ENCODE measurements at regions not wholly inside any gene's neighbourhood (a gene's known extent, or its start where the extent isn't known, plus 50 kb on each side); places are given as distances from the start of the nearest gene placed in this dataset.

DNA sequence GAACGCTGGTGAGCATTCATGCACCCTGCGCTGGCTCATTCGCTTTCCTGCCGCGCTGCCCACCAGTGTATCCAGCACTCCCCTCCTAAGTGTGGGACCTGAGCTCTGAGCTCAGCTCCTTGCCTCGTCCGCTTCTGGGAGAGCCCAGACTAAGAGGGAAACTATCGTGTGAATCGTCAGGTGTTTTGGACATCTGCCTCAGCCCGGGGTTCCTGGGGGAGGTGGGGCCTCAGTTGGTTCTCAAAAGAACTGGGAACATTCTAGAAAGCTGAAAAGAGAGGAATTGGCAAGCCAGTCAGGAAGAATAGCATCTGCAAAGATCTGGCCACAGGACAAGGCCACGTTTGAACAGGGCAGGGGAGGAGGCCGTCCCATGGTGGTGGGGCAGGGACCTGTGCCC is 205.4 kb upstream of the CIBAR2 start:
- H3K4me1 Mint-ChIP-seq = no peaks in the 10 kb centered on the region
- H3K27me3 Mint-ChIP-seq = no peaks in the 10 kb centered on the region
- ATAC-seq = no peak

GRCh38 chr16:85319208-85319983 is 207.1 kb upstream of the CIBAR2 start:
- no peak overlapping the region for H3K27ac Mint-ChIP-seq
- no peaks in the 10 kb centered on the region for H3K4me1 Mint-ChIP-seq
- CTCF ChIA-PET = interaction anchor here (0.6 to 0.9 kb wide), 3 partner anchors 291 to 1177 kb away, joined by 3 to 4 read pairs (median 4); no protein-coding TSS in a partner anchor
- H3K27me3 Mint-ChIP-seq = no peaks in the 10 kb centered on the region
- H3K36me3 Mint-ChIP-seq (ENCODE audit: low read depth) = no peaks in the 10 kb centered on the region
- intact Hi-C loops (cut with DNase I, micrococcal nuclease) = no loop called here
- H3K4me3 Mint-ChIP-seq = no peak overlapping the region
- ATAC-seq (no peak), DNase-seq (no peak)
- H3K9me3 Mint-ChIP-seq (ENCODE audit: low read depth) = no peaks in the 10 kb centered on the region
- POLR2A ChIA-PET = no interaction called here

More for the DNA sequence above, 205.4 kb upstream of the CIBAR2 start:
- H3K27ac Mint-ChIP-seq = no peak overlapping the region
- DNase-seq = no peak
- POLR2A ChIA-PET = no interaction called here
- no peak overlapping the region for H3K4me3 Mint-ChIP-seq
- intact Hi-C loops (cut with DNase I, micrococcal nuclease) = no loop called here
- H3K9me3 Mint-ChIP-seq (ENCODE audit: low read depth) = no peaks in the 10 kb centered on the region
- H3K36me3 Mint-ChIP-seq (ENCODE audit: low read depth) = no peaks in the 10 kb centered on the region
- CTCF ChIA-PET = interaction anchor here (0.5 to 1.3 kb wide), 2 partner anchors 103 to 205 kb away, joined by 3 to 4 read pairs; partner anchors contain the start of gene CIBAR2

DNA sequence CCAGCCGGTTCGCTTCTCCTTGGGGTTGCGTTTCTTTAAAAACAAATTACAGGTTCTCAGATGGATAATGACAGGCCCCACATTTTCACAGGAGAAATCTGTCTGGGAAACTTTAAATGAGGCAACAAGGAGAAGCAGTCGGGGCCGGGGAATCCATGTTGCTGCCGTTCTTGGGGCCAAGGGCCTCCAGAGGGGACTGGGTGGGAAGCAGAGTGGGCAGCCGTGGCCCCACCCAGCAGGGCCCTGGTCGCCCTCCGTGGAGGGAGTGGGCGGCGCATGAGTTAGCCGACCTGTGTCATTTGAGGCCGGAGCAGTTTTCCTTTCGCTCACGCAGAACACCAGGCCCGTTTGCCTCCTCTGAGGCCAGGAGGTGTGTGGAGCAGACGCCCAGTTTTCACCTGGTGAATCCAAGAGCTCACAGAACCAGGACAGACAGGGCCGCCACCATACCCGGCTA is 207.7 kb upstream of the CIBAR2 start:
- DNase-seq (no peak), ATAC-seq (no peak)
- ChIA-PET POLR2A (no interaction called here), CTCF (interaction anchor here (0.7 kb wide), 1 partner anchor 1178 kb away, joined by 4 read pairs; no protein-coding TSS in a partner anchor)
- H3K27me3 Mint-ChIP-seq = no peaks in the 10 kb centered on the region
- intact Hi-C loops (cut with DNase I, micrococcal nuclease) = no loop called here
- H3K27ac Mint-ChIP-seq = no peak overlapping the region
- no peaks in the 10 kb centered on the region for H3K36me3 Mint-ChIP-seq (ENCODE audit: low read depth)
- H3K4me1 Mint-ChIP-seq = no peaks in the 10 kb centered on the region
- no peak overlapping the region for H3K4me3 Mint-ChIP-seq
- no peaks in the 10 kb centered on the region for H3K9me3 Mint-ChIP-seq (ENCODE audit: low read depth)

GRCh38 chr16:85320677-85321385 is 208.6 kb upstream of the CIBAR2 start:
- H3K4me3 Mint-ChIP-seq = no peak overlapping the region
- H3K27ac Mint-ChIP-seq = no peak overlapping the region
- POLR2A ChIA-PET = no interaction called here

GRCh38 chr16:85321509-85322271 is 209.4 kb upstream of the CIBAR2 start:
- intact Hi-C loops (cut with DNase I, micrococcal nuclease) = no loop called here
- Mint-ChIP-seq H3K27ac (no peak overlapping the region), H3K9me3 (ENCODE audit: low read depth) (no peaks in the 10 kb centered on the region), H3K4me1 (no peaks in the 10 kb centered on the region), H3K27me3 (no peaks in the 10 kb centered on the region), H3K4me3 (no peak overlapping the region), H3K36me3 (ENCODE audit: low read depth) (no peaks in the 10 kb centered on the region)
- no peak for DNase-seq
- POLR2A ChIA-PET = no interaction called here
- no peak for ATAC-seq
- CTCF ChIA-PET = no interaction called here

More at GRCh38 chr16:85320677-85321385, 208.6 kb upstream of the CIBAR2 start:
- Mint-ChIP-seq H3K9me3 (ENCODE audit: low read depth) (no peaks in the 10 kb centered on the region), H3K27me3 (no peaks in the 10 kb centered on the region), H3K36me3 (ENCODE audit: low read depth) (no peaks in the 10 kb centered on the region), H3K4me1 (no peaks in the 10 kb centered on the region)
- no peak for DNase-seq
- no peak for ATAC-seq
- CTCF ChIA-PET = interaction anchor here (0.7 kb wide), 1 partner anchor 100 kb away, joined by 3 read pairs; no protein-coding TSS in a partner anchor
- intact Hi-C loops (cut with DNase I, micrococcal nuclease) = no loop called here

DNA sequence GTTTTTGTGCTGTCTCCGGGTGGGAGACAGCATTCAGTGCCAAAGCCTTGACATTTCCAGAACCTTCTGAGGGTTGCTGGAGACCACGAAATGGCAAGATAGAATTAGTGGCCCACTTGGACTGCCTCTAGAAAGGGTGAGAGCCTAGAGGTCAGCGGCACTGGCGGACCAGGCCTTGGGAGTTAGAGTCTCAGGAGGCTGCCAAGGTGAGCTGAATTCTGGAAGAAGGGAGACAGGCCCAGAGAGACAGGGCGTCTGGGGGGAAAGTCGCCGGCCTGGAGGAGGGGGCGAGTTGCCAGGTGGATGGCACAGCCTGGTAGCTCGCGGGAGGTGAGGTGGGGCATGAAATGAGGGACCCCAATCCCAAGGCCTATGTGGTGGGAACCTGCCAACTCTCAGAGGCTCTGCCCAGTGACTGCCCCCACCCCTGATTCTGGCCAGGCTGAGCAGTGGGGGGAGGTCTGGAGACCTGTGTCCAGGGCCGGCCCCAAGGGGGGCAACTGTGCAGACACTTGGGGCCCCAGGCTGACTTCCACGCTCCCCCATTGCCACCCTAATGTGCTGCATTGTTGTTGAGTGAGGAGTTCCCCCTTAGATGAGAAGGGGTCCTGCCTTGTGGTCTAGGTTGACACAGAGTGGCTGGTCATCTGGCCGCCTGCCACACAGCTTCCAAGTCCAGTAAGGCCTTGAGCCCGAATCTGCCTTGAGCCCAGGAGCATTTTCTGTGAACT is 211.1 kb upstream of the CIBAR2 start:
- no peak for DNase-seq
- Mint-ChIP-seq H3K9me3 (ENCODE audit: low read depth) (no peaks in the 10 kb centered on the region), H3K27ac (no peak overlapping the region), H3K4me3 (no peak overlapping the region), H3K27me3 (no peaks in the 10 kb centered on the region), H3K4me1 (no peaks in the 10 kb centered on the region), H3K36me3 (ENCODE audit: low read depth) (no peaks in the 10 kb centered on the region)
- ChIA-PET CTCF (interaction anchor here (0.6 kb wide), 1 partner anchor 11 kb away, joined by 3 read pairs; no protein-coding TSS in a partner anchor), POLR2A (no interaction called here)
- ATAC-seq = no peak
- intact Hi-C loops (cut with DNase I, micrococcal nuclease) = no loop called here

DNA sequence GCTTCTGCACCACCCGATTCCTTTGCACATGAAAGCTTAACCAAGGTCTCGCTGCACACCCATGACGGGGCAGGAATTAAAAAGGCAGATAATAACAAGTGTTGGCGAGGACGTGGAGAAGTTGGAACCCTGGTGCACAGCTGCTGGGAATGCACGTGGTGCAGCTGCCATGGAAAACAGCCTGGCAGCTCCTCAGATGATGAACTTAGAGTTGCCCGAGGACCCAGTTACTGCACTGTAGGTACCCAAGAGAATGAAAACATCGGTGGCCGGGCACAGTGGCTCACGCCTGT is 211.6 kb upstream of the CIBAR2 start:
- Mint-ChIP-seq H3K27ac (no peak overlapping the region), H3K4me3 (no peak overlapping the region), H3K27me3 (no peaks in the 10 kb centered on the region), H3K36me3 (ENCODE audit: low read depth) (no peaks in the 10 kb centered on the region), H3K9me3 (ENCODE audit: low read depth) (no peaks in the 10 kb centered on the region), H3K4me1 (no peaks in the 10 kb centered on the region)
- no peak for ATAC-seq
- ChIA-PET CTCF (no interaction called here), POLR2A (no interaction called here)
- intact Hi-C loops (cut with DNase I, micrococcal nuclease) = no loop called here
- no peak for DNase-seq

- POLR2A ChIA-PET = interaction anchor here (0.6 kb wide), 1 partner anchor 15 kb away, joined by 4 read pairs; no protein-coding TSS in a partner anchor
- intact Hi-C loops (cut with DNase I, micrococcal nuclease) = no loop called here
- no peaks in the 10 kb centered on the region for H3K4me1 Mint-ChIP-seq
- CTCF ChIA-PET = no interaction called here
- no peaks in the 10 kb centered on the region for H3K9me3 Mint-ChIP-seq (ENCODE audit: low read depth)
- ATAC-seq (no peak), DNase-seq (no peak)
- no peak overlapping the region for H3K27ac Mint-ChIP-seq
- H3K27me3 Mint-ChIP-seq = no peaks in the 10 kb centered on the region
- no peaks in the 10 kb centered on the region for H3K36me3 Mint-ChIP-seq (ENCODE audit: low read depth)
- no peak overlapping the region for H3K4me3 Mint-ChIP-seq
Observed at GRCh38 chr16:85324488-85324887, 212.2 kb upstream of the CIBAR2 start.

DNA sequence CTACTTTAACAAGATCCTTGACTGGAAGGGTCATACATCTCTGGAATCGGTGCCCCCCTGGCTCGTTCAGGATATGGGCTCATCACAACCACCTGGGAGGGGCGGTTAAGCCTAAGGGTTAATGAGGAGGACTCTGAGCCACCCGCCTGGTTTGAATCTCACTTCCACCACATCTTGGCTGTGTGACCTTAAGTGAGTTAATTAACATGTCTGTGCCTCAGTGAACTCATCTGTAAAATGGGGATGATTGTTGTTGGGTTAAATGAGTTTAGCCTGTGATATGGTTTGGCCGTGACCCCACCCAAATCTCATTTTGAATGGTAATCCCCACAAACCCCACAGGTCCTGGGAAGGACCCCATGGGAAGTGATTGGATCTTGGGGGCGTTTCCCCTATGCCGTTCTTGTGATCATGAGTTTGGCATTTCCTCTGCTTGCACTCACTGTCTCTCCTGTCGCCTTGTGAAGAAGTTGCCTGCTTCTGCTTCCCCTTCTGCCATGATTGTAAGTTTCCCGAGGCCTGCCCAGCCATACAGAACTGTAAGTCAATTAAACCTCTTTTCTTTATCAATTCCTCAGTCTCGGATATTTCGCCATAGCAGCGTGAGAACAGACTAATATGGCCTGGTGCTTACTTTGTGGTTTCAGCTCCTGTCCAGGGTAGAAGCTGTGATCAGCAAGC is 214.0 kb upstream of the CIBAR2 start:
- intact Hi-C loops (cut with DNase I, micrococcal nuclease) = no loop called here
- ATAC-seq (no peak), DNase-seq (no peak)
- Mint-ChIP-seq H3K27me3 (peaks cover 5% of the 10 kb centered on the region), H3K4me3 (no peak overlapping the region), H3K4me1 (peaks cover 3% of the 10 kb centered on the region), H3K9me3 (ENCODE audit: low read depth) (no peaks in the 10 kb centered on the region), H3K27ac (no peak overlapping the region), H3K36me3 (ENCODE audit: low read depth) (no peaks in the 10 kb centered on the region)
- ChIA-PET POLR2A (interaction anchor here (0.7 kb wide), 1 partner anchor 482 kb away, joined by 3 read pairs; no protein-coding TSS in a partner anchor), CTCF (interaction anchor here (0.6 to 0.8 kb wide), 2 partner anchors 8 to 43 kb away, joined by 3 read pairs; no protein-coding TSS in a partner anchor)

GRCh38 chr16:85326794-85327181 is 214.5 kb upstream of the CIBAR2 start:
- DNase-seq = no peak
- ChIA-PET POLR2A (no interaction called here), CTCF (interaction anchor here (0.6 kb wide), 1 partner anchor 42 kb away, joined by 3 read pairs; no protein-coding TSS in a partner anchor)
- Mint-ChIP-seq H3K4me1 (peaks cover 3% of the 10 kb centered on the region), H3K36me3 (ENCODE audit: low read depth) (no peaks in the 10 kb centered on the region), H3K27me3 (peaks cover 5% of the 10 kb centered on the region), H3K27ac (no peak overlapping the region), H3K9me3 (ENCODE audit: low read depth) (no peaks in the 10 kb centered on the region), H3K4me3 (no peak overlapping the region)
- intact Hi-C loops (cut with DNase I, micrococcal nuclease) = no loop called here
- ATAC-seq = no peak
